ENCODE measurements at regions not wholly inside any gene's neighbourhood (a gene's known extent, or its start where the extent isn't known, plus 50 kb on each side); places are given as distances from the start of the nearest gene placed in this dataset.
"Not testable (repeated sequence)": the region's sequence is repeated elsewhere in the genome, so short reads cannot be mapped to it uniquely, and the experiment has no call there.

DNA sequence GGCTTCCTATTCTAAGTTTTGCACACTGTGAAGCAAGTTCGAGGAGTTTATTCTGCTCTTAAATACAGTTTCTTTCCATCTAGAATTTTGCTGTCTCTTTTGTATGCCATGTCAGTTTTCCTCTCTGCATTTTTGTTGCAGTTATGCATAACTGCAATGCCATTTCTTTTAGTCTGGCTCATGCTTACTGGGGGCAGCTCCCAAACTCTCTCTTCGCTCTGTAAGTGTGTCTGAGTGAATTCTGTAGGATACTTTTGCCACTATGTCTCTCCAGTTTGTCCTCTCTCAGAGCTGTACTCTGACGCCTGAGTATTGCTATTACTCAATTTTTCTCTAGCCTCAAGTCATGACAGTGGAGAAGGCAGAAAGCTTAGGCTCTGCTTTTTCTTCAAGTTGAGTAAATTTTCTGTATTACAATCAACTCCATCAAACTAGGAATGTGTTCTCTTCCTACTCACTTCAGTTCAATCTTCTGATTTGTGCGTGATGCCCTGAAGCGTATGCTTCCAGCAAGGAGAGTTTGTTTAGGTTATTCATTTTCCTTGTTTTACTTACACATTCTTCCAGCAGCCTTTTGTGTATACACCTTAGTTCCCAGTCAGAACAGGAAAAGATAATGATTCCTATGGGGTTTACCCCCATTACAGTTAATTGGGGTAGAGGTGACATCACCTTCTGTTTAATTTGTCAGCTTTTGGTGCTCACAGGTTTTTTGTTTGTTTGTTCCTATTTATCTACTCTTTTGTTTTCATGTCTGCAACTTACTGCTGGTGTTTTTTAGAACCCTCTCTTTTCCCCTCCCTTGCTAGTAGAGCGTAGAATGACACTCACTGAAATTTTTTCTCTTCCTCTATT, 430.9 kb downstream of the BCKDHB start:
- no peak for DNase-seq

DNA sequence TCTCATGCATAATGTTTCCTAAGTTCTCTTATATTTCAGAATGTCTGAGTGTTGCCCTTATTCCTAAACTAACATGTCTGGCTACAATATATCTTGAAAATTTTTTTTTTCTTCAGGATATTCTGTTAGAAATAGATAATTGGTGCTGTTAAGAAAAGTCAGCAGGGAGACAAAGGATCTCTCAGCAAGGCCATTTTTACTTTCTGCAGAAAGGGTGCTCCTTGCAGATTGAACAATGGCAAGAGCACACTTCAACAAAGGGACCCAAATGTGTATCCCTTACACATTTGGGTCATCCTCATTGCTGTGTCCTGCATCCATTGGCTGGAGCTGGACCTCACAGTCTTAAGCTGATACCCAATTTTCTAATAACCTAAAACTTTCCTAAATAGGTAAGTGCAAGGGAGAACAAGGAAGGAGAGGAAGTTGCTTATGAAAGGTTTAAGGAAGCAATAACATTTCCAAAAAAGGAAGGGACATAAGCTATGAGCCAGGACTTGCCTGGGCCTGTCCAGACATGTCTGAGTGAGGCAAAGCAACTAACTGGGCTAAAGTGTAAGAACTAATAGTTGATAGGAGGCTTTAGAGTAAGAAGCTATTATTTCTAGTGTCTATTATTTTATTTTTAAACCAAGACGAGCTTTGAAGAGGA, 429.6 kb downstream of the BCKDHB start:
- DNase-seq, result no peak

DNA sequence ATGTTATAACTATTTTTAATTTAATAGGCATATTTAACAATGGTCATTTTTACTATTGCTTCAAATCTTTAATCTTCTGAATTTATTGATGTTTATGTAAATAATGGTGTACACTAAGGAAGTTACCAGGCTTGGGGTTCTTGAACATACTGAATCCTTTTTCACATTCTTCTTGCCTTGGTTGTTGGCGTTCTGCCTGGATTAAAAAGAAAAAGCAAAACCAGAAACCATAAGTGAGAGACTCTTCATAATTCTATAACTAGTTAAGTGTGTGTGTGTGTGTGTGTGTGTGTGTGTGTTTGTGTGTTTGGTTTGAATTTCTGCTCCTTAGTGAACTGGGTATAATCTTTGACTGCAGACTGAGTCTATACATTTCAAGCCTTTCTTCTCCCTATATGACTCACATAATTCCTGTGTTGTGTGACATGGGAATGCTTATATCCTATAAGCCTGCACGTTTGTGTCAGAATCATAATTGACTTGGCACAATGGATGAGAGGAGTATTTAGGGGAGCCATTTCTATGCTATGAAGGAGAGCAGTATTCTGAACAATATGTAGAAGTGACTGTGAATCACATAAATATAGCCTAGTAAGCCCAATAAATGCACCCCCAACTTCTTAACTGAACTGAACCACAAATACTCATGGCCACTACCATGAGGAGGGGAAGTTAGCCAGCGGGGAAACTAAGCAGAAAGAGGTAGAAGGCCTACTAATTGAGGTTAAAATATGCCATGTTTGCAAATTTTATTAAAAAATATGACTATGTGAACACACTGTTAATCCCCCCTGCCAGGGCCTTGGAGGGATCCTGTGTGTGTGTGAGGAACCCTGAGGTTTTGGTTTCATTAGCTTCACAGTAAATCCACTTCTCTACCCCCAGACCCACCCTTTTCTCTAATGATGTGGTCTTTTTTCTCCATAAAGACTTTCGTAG, 425.5 kb downstream of the BCKDHB start:
- no peak for DNase-seq

DNA sequence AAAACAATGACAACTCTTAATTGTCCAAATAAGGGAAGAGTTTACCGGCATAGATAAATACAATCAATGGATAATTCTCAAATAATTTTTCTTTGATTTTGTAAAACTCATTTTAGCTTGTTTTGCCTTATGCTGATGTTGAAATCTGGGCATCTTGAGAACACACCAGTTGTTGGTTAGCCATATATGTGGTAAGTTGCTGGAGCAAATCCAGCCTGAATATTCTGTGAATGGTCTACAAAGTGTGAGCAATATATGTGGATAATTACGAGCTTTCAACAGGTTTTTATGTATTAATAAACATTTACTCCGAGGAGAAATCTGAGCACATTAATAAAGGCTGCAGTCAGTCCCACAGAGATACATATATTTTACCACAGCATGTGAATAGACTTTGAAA, 423.6 kb downstream of the BCKDHB start:
- DNase-seq, result no peak

DNA sequence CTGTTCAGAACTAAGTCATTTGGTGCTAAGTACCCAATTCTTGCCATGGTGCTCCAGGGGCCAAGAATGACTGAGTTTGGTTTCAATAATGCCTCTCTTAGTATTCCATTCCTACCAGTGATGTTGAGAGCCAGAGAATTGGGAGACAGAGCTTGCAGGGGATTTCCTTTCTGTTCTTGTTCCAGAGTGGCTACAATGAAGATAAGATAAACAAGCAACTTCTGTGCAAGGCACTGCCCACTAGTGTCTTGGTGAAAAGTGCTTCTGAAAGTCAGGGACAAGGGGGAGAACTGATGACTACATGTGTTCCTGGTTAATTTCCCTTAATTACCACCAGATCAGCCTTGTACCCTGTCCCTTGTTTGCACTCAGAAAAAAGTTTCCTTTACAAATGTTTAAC, 421.6 kb downstream of the BCKDHB start:
- DNase-seq, result no peak

DNA sequence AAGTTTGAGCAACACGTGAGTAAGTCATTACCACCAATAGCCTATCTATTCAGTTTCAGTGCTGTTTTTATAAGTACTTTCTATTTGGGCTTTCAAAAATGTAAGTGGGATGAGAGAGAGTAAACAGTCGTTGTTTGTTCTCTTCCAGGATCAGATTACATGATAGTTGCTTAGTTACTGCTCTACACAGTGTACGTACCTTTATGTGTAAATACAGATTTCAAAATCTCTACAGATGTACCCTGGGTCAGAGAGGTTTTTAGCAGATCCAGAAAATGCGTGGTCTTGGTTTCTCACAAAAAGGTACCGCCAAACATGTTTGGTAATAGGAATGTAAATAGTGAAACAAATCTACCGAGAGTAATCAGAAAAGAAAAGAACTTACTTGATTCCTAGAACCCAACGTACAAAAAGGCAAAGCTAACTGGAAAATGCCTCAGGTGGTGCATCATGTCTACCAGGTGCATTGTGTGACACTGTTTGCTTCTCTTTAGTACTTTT, 421.1 kb downstream of the BCKDHB start:
- DNase-seq, result no peak

DNA sequence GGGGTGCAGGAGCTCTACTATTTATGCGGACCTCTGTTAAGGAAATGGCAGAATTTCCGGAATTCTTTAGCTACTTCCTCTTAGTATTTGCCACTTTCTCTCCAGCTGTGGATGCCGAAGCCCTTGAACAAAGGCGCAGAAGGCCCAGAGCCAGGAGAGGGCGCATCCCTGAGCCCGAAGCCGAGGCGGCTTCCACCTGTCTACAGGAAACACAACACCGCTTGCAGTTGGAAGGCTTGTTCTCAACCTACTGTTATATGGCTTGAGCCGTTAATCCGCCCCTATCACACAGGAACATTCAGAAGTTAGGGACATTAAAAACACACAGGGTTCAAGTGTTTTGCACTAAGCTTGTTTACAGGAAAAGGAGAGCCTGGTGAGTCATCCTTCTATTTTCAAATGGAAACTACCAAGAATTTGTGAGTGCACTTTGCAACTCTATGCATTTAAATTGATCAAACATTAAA, 417.1 kb downstream of the BCKDHB start:
- no peak for DNase-seq

DNA sequence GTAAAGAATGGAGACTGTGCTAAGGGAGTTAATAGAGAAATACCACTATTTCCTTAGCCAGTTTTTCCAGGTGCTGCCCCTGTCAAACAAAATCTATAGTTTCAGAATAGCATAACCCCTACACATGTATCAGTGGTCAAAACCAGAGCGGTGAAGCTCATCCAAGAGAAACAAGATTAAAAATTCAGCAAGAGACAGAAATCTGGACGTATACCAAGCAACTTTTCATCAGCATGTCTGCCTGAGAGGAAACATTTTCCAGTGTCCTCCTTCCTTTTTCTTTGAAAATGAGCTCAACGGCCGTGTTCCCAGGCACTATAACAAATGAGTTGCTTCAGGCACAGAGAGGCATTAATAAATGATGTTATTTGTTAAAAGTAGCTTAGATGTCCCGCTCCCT, 416.5 kb downstream of the BCKDHB start:
- no peak for DNase-seq

DNA sequence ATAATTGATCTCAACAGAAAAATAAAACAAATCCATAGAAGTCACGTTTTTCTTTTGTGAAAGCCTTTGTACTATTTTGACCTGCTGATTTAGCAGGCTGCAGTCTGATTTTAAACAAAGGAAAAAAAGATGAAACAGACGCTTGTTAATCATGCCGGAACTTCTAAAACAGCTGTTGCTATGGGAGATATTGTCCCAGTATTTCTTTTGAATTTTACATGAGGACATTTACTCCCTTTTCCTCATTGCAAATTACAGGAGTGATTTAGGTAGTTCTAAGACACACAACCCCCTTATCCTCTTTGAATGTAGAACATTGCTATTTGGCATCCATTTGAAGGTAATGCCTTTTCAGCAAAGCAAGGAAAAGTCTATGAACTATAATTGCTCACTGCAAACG, 416.1 kb downstream of the BCKDHB start:
- no peak for DNase-seq

DNA sequence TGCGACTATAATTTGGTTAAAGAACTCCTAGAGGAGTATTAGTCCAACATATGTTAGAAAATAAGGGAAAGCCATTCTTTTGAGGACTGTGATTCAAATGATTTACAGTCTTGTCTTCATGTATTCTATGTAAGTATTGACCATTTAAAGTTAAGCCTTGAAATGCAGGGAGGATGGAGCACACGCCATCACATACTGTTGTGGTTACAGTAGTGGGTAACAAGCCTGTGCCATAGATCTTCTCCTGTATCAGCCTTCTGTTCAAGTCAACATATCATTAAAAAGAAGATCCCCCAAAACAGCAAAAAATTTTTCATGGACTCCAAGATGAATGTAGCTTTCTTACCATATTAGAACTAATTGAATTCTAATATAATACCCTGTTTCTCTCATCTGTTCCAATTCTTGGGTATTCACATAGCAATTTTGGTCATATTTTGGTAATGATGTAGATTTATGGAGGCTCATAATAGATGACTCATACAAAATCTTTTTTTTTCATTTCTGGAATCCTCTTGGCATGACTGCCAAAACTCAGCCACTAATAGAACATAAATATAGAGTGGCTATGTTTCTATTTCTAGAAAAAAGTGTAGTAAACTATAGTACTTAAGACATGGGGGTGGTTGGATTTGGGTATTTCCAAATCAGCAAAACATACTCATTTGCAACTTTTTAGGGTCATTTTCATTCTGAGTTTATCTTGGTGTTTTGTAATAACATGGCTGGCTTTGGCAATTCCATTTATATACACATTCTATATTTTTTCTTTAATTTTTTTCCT, 413.5 kb downstream of the BCKDHB start:
- DNase-seq, result no peak

DNA sequence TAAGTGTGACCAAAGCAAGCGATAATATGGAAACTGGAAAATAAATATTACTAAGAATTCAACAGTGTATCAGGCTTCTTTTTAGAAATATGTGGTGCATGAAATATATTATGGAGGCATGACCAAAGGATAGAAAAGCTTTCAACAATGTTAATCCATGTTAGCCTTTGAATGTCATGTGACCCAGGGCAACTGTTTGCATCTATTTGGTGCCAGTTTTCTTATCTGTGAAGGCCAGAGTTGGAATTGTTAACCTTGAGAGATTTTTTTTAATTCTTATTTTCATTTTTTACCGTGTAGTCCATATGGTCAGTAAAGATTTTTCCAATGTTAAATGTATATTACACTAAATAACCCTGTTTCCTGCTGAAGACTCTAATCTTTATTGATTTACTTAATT, 411.1 kb downstream of the BCKDHB start:
- peak; percentile 2 for DNase-seq

DNA sequence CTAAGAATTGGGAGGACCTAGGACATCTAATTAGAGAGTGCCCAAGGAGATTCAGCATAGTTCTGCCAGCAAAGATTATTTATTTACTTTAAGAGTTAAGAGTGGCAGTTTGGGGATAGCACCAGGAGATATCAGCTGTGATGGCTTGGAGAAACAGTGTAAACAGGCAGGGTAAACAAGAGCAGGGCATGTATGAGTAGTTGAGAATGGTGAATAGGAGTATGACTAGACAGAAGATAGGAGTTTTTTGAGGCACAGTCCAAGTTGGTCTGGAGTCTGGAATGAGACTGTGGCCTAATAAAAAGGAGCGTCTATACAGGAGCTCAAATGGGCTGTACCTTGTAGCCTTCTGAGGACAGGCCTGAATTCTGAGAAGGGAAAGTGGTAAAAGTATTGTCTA, 404.1 kb downstream of the BCKDHB start:
- not testable (repeated sequence) for DNase-seq

DNA sequence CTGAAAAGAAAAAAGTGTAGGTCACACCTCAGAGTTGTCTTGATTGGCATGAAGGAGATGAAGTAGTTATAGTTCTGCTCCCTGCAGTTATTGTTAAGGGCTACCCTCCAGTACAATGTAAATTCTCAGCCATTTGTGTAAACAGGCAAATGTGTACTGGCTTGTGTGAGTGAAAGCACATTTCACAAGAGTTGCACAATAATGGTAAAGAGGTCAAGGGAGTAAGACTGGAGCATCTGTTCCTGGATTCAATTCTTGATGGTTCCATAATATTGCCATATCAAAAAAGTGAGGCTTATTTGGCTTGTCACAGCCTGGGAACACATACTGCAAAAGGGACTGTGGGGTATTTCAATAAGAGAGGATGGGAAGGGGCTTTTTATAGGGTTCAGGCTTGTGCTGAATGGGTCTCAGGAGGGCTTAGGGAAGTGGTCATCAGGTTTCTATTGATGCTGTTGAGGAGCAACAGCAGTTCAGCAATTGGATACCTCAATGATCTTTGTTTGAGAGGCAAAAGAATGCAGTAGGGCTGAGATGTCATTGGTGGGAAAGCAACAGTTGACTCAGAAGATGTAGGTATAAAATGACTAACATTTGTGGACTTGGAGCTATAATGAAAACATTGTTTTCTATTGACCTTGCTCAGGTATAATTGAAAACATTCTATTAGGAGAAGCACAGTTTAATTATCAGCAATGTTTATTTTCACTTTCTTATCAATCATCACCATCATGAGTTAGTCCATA, 402.6 kb downstream of the BCKDHB start:
- no peak for DNase-seq

DNA sequence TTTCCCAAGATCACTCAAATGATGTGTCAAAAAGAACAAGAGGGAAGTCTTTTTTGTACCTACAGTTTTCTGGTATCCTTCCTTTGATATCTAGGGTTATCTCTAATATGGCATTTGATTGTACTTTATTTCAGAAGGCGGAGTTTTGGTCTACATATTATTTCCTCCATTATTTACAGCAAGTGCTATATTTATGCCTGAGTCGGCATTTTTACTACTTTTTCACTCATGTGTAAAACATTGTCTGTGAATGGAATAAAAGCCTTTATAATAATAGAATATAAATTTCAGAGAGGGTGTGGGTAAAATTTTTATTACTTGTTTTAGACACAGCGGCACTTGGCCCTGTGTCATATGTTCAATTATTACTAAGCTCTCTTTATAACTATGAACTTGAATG, 398.4 kb downstream of the BCKDHB start:
- DNase-seq, result no peak

DNA sequence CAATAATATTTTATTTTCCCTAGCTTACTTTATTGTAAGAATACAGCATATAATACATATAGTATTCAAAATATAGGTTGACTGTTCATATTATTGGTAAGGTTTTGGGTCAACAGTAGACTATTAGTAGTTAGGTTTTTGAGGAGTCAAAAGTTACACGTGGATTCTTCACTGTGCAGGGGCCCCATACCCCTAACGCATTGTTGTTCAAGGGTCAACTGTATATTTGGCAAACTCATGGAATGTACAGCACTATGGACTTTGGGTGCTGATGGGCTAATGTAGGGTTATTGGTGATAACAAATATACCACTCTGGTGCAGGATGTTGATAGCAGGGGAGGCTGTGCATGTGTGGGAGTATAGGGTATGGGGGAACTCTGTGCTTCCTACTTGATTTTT, 397.2 kb downstream of the BCKDHB start:
- DNase-seq, result no peak

DNA sequence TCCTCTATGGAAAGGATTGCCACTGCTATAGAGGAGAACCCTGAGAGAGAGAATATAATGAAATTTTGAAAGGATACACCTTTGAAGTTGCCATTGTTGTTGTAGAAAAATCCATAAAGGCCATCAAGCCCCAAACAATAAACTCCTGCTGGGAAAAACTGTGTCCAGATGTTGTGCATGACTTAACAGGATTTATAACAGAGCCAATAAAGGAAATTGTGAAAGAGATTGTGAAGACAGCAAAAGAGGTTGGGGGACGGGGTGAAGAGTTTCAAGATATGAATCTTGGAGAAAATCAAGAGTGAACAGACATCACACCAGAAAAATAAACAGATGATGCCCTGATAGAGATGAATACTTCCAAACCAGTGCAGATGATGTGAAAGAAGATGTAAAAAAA, 396.4 kb downstream of the BCKDHB start:
- no peak for DNase-seq

DNA sequence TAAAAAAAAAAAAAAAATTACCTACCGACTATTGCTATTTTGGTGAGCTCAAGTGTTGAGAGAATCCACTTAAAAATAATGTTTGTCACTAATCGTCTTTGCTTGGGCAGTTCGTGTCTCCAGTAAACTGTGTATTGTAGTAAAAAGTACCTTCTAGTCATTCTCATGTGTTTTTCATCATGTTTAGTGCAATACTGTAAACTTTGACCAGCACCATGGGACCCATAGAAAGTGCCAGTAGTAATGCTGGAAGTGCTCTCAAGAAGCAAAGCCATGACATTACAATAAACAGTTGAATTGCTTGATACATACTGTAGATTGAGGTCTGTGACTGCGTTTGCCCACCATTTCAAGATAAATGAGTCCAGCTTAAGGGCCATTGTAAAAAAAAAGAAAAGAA, 395.2 kb downstream of the BCKDHB start:
- no peak for DNase-seq

DNA sequence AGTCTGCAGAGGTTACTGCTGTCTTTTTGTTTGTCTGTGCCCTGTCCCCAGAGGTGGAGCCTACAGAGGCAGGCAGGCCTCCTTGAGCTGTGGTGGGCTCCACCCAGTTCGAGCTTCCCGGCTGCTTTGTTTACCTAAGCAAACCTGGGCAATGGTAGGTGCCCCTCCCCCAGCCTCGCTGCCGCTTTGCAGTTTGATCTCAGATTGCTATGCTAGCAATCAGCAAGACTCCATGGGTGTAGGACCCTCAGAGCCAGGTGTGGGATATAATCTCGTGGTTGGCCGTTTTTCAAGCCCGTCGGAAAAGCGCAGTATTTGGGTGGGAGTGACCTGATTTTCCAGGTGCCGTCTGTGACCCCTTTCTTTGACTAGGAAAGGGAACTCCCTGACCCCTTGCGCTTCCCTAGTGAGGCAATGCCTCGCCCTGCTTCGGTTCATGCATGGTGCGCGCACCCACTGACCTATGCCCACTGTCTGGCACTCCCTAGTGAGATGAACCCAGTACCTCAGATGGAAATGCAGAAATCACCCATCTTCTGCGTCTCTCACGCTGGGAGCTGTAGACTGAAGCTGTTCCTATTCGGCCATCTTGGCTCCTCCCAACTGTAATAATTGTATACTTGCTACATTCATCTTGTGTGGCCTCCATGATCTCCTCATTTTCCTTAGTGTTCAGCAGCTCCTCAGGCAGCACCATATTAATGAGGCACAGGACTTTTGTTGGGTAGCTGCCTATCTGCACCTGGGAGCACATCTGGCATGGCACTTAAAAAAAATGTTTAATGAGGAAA, 391.4 kb downstream of the BCKDHB start:
- DNase-seq, result not testable (repeated sequence)

DNA sequence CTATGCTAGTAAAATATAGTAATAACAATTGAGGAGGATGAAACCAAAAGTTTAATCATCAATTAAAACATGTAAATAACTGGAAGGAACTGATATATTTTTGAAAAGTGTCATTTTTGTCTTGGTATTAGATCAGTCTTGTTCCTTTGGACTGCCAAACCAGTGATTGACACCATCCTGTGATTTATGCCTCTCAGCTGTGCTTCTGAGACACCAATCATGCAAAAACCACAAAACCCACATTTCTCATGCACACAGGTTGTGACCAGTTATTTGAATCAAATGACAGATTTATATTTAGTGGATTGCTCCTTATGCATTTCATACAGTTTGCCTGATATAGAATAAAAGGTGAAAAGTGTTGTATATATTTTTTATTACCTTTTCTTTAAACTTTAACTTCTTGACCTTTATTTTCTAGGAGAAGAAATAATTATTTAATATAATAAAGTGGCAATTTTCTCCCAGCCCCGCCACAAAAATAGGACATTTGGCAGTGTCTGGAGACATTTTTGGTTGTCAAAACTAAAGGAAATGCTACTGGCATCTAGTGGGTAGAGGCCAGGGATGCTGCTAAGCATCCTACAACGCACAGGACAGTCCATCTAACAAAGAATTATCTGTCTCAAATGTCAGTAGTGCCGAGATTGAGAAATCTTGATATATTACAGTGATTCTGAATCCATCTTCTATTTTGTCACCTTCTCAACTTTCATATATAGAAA, 383.6 kb downstream of the BCKDHB start:
- no peak for DNase-seq

DNA sequence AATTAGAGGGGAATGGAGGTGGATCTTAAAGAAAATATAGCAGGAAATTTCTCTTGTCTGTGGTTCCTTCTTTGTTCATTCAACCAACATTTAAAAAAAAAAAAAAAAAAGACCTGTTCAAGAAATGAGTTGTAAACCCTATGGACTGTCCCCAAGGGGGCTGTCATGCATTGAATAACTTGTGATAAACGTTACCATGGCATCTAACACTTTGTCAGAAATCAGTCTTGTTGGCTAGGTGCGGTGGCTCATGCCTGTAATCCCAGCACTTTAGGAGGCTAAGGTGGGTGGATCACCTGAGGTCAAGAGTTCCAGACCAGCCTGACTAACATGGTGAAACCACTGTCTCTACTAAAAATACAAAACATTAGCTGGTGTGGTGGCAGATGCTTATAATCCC, 381.7 kb downstream of the BCKDHB start:
- no peak for DNase-seq
